ENCODE measurements at regions not wholly inside any gene's neighbourhood (a gene's known extent, or its start where the extent isn't known, plus 50 kb on each side); places are given as distances from the start of the nearest gene placed in this dataset.
A peak's percentile ranks its signal among the peaks of the same experiment; 100 is the strongest.

GRCh38 chr4:24745172-24745895 lies 50.0 kb upstream of the SOD3 start:
- DNase-seq (ENCODE audit: low read depth, low spot score) = no peak

More at GRCh38 chr4:24745172-24745895, 50.0 kb upstream of the SOD3 start:
- Histone ChIP-seq H3K36me3 (ENCODE audit: control insufficient read depth in 2 of 2, extremely low read depth in 1 of 2, insufficient read depth in 2 of 2, low read length in 2 of 2) (no peaks in the 10 kb centered on the region), H4K20me1 (ENCODE audit: control insufficient read depth, extremely low read depth, insufficient read depth, low read length) (no peaks in the 10 kb centered on the region), H3K4me2 (ENCODE audit: control insufficient read depth, extremely low read depth, insufficient read depth, low read depth, low read length) (no peak overlapping the region), H3K9ac (ENCODE audit: control insufficient read depth, extremely low read depth, insufficient read depth, low read length) (no peak overlapping the region), H3K4me1 (ENCODE audit: control insufficient read depth, extremely low read depth, insufficient read depth, low read length) (peaks cover 8% of the 10 kb centered on the region), H3K27me3 (ENCODE audit: control insufficient read depth, extremely low read depth, insufficient read depth, low read length) (no peaks in the 10 kb centered on the region), H3K79me2 (ENCODE audit: control insufficient read depth, insufficient read depth, low read length) (no peaks in the 10 kb centered on the region), H3K4me3 (ENCODE audit: control insufficient read depth in 2 of 3, extremely low read depth in 1 of 3, insufficient read depth in 2 of 3, low read depth in 1 of 3, low read length in 3 of 3) (no peak overlapping the region), H3K9me1 (ENCODE audit: control insufficient read depth, extremely low read depth, insufficient read depth, low read length) (no peaks in the 10 kb centered on the region), H3K9me3 (ENCODE audit: control insufficient read depth, low read depth, low read length) (no peaks in the 10 kb centered on the region), H3K27ac (ENCODE audit: control insufficient read depth, insufficient read depth, low read length) (no peak overlapping the region), H2AFZ (ENCODE audit: control insufficient read depth, low read length) (no peak overlapping the region)
- FAIRE-seq = peak; percentile 44
- TF ChIP-seq CTCF (optimal IDR thresholded peaks at IDR 0.05 in 1 of 3, IDR thresholded peaks at IDR 0.05 in 1 of 3, conservative IDR thresholded peaks at IDR 0.05 in 1 of 3; ENCODE audit: extremely low read depth in 1 of 3, insufficient read depth in 2 of 3, low read length in 3 of 3) (no peak), EZH2 (IDR thresholded peaks at IDR 0.05; ENCODE audit: low read length) (no peak)
- dilution Hi-C loops (cut with MboI; ENCODE audit: extremely low pct_ligation_motif_present, low sequenced_read_pairs) = no loop called here

Data from keratinocyte (primary cell).